Thyroid gland (tissue), 4 donors: ENCODE measurements at regions not wholly inside any gene's neighbourhood (a gene's known extent, or its start where the extent isn't known, plus 50 kb on each side); places are given as distances from the start of the nearest gene placed in this dataset.

Source experiments
- CTCF ChIP-seq, 6 experiments: fragments of 200-600 bp in 3 of 6; fragments of 450-650 bp in 3 of 6; sonication (generic) in 3 of 6; IDR thresholded peaks; one replicate each; pipeline ENCODE4 v1.5.1; 2016 to 2019; ENCODE audit warnings: antibody characterized with exemption in 6 of 6, mild to moderate bottlenecking in 2 of 6, inconsistent platforms in 1 of 6, moderate library complexity in 1 of 6
- POLR2A ChIP-seq, 2 donors: fragments of 450-650 bp; IDR thresholded peaks; one replicate each; pipeline ENCODE4 v1.6.1; 2017; ENCODE audit warnings: antibody characterized with exemption in 2 of 2, mild to moderate bottlenecking in 2 of 2, moderate library complexity in 1 of 2

GRCh38 chr1:173408886-173409285, 68.2 kb upstream of the PRDX6 start:
- TF ChIP-seq POLR2A (IDR thresholded peaks at IDR 0.05) = no peak
- no peak for TF ChIP-seq CTCF (IDR thresholded peaks at IDR 0.05)
